Prostate gland (tissue), 2 donors: ENCODE measurements at regions not wholly inside any gene's neighbourhood (a gene's known extent, or its start where the extent isn't known, plus 50 kb on each side); places are given as distances from the start of the nearest gene placed in this dataset.
"Not testable (repeated sequence)": the region's sequence is repeated elsewhere in the genome, so short reads cannot be mapped to it uniquely, and the experiment has no call there.

Experiments used
- POLR2AphosphoS5 ChIP-seq: sonication (generic); formaldehyde crosslinking; IDR thresholded peaks from one replicate; pipeline ENCODE4 v1.6.1; 2017; ENCODE audit warnings: antibody characterized with exemption
- TF ChIP-seq, protein P1 (sequence below), 4 experiments: fragments of 200-600 bp in 2 of 4; fragments of 450-650 bp in 2 of 4; sonication (generic) in 2 of 4; IDR thresholded peaks; 1 replicate in 3 of 4; 2 replicates in 1 of 4; pipeline ENCODE4 v1.5.1; 2016 to 2019; ENCODE audit warnings: antibody characterized with exemption in 4 of 4, mild to moderate bottlenecking in 2 of 4, moderate library complexity in 2 of 4

DNA sequence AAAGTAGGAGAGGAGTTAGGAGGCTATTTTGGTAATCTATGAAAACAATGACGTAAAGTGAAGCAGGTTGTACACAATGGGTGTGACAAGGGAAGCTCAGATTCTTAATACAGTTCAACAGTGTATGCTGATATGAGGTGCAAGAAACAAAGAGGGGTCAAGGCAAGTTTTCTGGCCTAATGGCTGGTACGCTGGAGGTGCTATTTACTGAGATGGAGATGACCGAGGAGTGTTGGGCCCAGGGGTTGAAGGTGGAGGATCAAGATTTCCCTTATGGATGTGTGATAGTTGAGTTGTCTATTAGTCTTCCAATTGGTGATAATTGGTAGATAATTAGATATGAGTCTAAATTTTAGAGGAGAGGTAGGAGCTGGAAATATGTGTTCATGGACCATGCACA is 194.0 kb downstream of the FOXD4L6 start:
- TF ChIP-seq, protein P1, sequence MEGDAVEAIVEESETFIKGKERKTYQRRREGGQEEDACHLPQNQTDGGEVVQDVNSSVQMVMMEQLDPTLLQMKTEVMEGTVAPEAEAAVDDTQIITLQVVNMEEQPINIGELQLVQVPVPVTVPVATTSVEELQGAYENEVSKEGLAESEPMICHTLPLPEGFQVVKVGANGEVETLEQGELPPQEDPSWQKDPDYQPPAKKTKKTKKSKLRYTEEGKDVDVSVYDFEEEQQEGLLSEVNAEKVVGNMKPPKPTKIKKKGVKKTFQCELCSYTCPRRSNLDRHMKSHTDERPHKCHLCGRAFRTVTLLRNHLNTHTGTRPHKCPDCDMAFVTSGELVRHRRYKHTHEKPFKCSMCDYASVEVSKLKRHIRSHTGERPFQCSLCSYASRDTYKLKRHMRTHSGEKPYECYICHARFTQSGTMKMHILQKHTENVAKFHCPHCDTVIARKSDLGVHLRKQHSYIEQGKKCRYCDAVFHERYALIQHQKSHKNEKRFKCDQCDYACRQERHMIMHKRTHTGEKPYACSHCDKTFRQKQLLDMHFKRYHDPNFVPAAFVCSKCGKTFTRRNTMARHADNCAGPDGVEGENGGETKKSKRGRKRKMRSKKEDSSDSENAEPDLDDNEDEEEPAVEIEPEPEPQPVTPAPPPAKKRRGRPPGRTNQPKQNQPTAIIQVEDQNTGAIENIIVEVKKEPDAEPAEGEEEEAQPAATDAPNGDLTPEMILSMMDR (IDR thresholded peaks at IDR 0.05): not testable (repeated sequence)
- TF ChIP-seq POLR2AphosphoS5: not testable (repeated sequence)
